ENCODE measurements at regions not wholly inside any gene's neighbourhood (a gene's known extent, or its start where the extent isn't known, plus 50 kb on each side); places are given as distances from the start of the nearest gene placed in this dataset.

GRCh38 chr14:83860631-83861155, 1669.3 kb upstream of the FLRT2 start (continued):
- no peak for TF ChIP-seq ZNF462 (CRISPR knock-in tag; IDR thresholded peaks at IDR 0.05)
- TF ChIP-seq ZNF331 (CRISPR knock-in tag; IDR thresholded peaks at IDR 0.05; ENCODE audit: low read depth) = no peak
- TF ChIP-seq CREB1 (CRISPR knock-in tag; IDR thresholded peaks at IDR 0.05; ENCODE audit: low read depth) = no peak
- no peak for TF ChIP-seq JUNB (IDR thresholded peaks at IDR 0.05; ENCODE audit: unreplicated experiment)
- TF ChIP-seq NANOG (IDR thresholded peaks at IDR 0.05; ENCODE audit: borderline replicate concordance) = no peak

- peaks cover 11% of the 10 kb centered on the region for H3K4me1 Mint-ChIP-seq
- no peaks in the 10 kb centered on the region for H3K36me3 ChIP-seq (ENCODE audit: insufficient read depth)
- H3K27ac Mint-ChIP-seq = no peak overlapping the region
- H3K27ac ChIP-seq (ENCODE audit: low read depth) = no peak overlapping the region
- no peak overlapping the region for H3K4me2 ChIP-seq
- no peak overlapping the region for H3K4me3 ChIP-seq
- peaks cover 5% of the 10 kb centered on the region for H3K9me2 ChIP-seq (ENCODE audit: insufficient read depth)
- ATAC-seq = no peak
- no peaks in the 10 kb centered on the region for H4K20me1 ChIP-seq (replicated peaks; ENCODE audit: insufficient read depth)
- TF ChIP-seq EZH2phosphoT487 (IDR thresholded peaks at IDR 0.05; ENCODE audit: unreplicated experiment) (no peak), STAT1 (IDR thresholded peaks at IDR 0.05; ENCODE audit: unreplicated experiment) (no peak), ZNF114 (CRISPR knock-in tag; IDR thresholded peaks at IDR 0.05) (no peak), JUNB (IDR thresholded peaks at IDR 0.05; ENCODE audit: unreplicated experiment) (no peak), REST (IDR thresholded peaks at IDR 0.05; ENCODE audit: unreplicated experiment) (no peak), EZH2 (IDR thresholded peaks at IDR 0.05; ENCODE audit: low read depth, unreplicated experiment) (no peak)
- H3K4me1 ChIP-seq (ENCODE audit: insufficient read depth) = no peaks in the 10 kb centered on the region
- H3K79me2 ChIP-seq (replicated peaks; ENCODE audit: insufficient read depth) = no peaks in the 10 kb centered on the region
- H3K4me3 Mint-ChIP-seq = no peak overlapping the region
- no peak overlapping the region for H2AFZ ChIP-seq
- no peak for DNase-seq (ENCODE audit: low spot score)
- no peaks in the 10 kb centered on the region for H3K9me3 Mint-ChIP-seq
- H3K27me3 ChIP-seq (ENCODE audit: insufficient read depth) = no peaks in the 10 kb centered on the region
- no peaks in the 10 kb centered on the region for H3K36me3 Mint-ChIP-seq (ENCODE audit: low read depth)
- no peaks in the 10 kb centered on the region for H3F3A ChIP-seq (replicated peaks; ENCODE audit: low read depth)
- H3K27me3 Mint-ChIP-seq (ENCODE audit: insufficient read depth, low read depth, poor library complexity) = peaks cover 2% of the 10 kb centered on the region
These were observed 1666.7 kb upstream of the FLRT2 start for GRCh38 chr14:83863042-83863774.

Measured in GM23338 (cell line).